Karpas-422 (cell line): ENCODE measurements at regions not wholly inside any gene's neighbourhood (a gene's known extent, or its start where the extent isn't known, plus 50 kb on each side); places are given as distances from the start of the nearest gene placed in this dataset.

Experiments
- DNase-seq: peaks from one replicate; pipeline ENCODE4 v3.0.0-alpha.2; 2015
- H2AFZ ChIP-seq: fragments of 200-600 bp; sonication (generic); 2 replicates; pipeline ENCODE4 v1.6.1; 2014; ENCODE audit warnings: antibody characterized with exemption, low read length, mixed read lengths
- H3K27ac ChIP-seq: fragments of 200-600 bp; sonication (generic); 2 replicates; pipeline ENCODE4 v1.5.1; 2014; ENCODE audit warnings: mild to moderate bottlenecking, low read length, moderate library complexity
- H3K27me3 ChIP-seq: fragments of 200-600 bp; sonication (generic); 2 replicates; pipeline ENCODE4 v1.6.1; 2014; ENCODE audit warnings: low read length, mixed read lengths
- H3K36me3 ChIP-seq: fragments of 200-600 bp; sonication (generic); 2 replicates; pipeline ENCODE4 v1.6.1; 2014; ENCODE audit warnings: low read length, mixed read lengths; ENCODE audit not compliant: insufficient read depth
- H3K4me1 ChIP-seq: fragments of 200-600 bp; sonication (generic); 2 replicates; pipeline ENCODE4 v1.6.1; 2014; ENCODE audit warnings: mild to moderate bottlenecking, low read length, mixed read lengths
- H3K4me2 ChIP-seq: fragments of 200-600 bp; sonication (generic); 2 replicates; pipeline ENCODE4 v1.6.1; 2014; ENCODE audit warnings: low read length, low read depth, mild to moderate bottlenecking; ENCODE audit not compliant: poor library complexity, severe bottlenecking
- H3K4me3 ChIP-seq: fragments of 200-600 bp; sonication (generic); 2 replicates; pipeline ENCODE4 v1.5.1; 2014; ENCODE audit warnings: mild to moderate bottlenecking, antibody characterized with exemption, low read length, mixed read lengths
- H3K79me2 ChIP-seq: fragments of 200-600 bp; sonication (generic); 2 replicates; pipeline ENCODE4 v1.6.1; 2014; ENCODE audit warnings: mild to moderate bottlenecking, low read length, mixed read lengths
- H3K9ac ChIP-seq: fragments of 200-600 bp; sonication (generic); 2 replicates; pipeline ENCODE4 v1.6.0; 2014; ENCODE audit warnings: low read length
- H3K9me2 ChIP-seq: fragments of 200-600 bp; sonication (generic), shearing (Covaris generic); replicated peaks from 2 replicates; pipeline ENCODE4 v1.6.0; 2014; ENCODE audit warnings: mild to moderate bottlenecking, low read length, moderate library complexity; ENCODE audit not compliant: insufficient read depth
- H3K9me3 ChIP-seq: fragments of 300-700, 200-600 bp; sonication (generic); 2 replicates; pipeline ENCODE4 v1.6.1; 2014; ENCODE audit warnings: low read length, mixed read lengths
- H4K20me1 ChIP-seq: fragments of 200-600 bp; sonication (generic); 2 replicates; pipeline ENCODE4 v1.6.1; 2014; ENCODE audit warnings: mild to moderate bottlenecking, antibody characterized with exemption, low read length, low read depth; ENCODE audit not compliant: insufficient read depth

DNA sequence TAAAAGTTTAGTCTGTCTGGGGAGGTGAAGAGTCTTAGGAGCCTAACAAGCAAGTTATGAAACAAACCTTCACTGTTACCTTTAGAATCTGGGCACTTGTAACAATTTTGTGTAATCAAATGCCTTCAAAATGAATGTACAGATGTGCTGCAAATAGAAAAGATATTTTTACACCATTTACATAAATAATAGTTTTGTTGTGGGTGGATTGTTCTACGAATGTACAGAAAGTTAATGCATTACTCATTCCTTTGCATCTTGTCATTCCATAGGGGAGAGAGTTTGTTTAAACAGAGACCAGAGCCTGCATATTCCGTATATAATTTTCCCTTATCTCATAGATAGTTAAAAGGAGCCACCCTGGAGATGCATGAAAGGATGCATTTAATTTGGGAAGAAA lies 576.9 kb upstream of the SGCD start:
- Histone ChIP-seq H3K9me3 (no peaks in the 10 kb centered on the region), H3K9me2 (no peaks in the 10 kb centered on the region), H3K79me2 (no peaks in the 10 kb centered on the region), H3K27ac (no peak overlapping the region), H3K4me2 (no peak overlapping the region), H3K9ac (no peak overlapping the region), H3K4me3 (no peak overlapping the region), H3K27me3 (no peaks in the 10 kb centered on the region), H3K4me1 (no peaks in the 10 kb centered on the region), H4K20me1 (no peaks in the 10 kb centered on the region), H2AFZ (no peak overlapping the region), H3K36me3 (no peaks in the 10 kb centered on the region)
- no peak for DNase-seq

DNA sequence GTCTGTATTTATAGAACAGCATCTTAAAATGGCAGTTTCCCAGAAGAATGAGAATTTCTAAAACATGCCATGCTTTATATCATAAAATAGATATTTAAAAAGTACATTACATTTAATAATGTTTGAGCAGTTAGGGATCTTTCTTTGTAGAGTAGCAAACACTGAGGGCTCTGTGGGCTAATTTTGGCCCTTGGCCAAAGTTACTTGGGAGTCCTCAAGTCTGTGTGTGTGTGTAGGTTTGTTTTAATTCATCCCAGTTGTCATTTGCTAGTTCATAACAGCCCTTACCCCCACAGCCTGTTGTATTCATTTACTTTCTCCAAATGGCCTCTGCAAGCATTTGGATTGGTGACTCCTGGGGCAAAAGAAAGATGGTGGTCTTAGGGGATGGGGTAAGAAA lies 576.4 kb upstream of the SGCD start:
- H3K9me2 ChIP-seq, result no peaks in the 10 kb centered on the region
- no peaks in the 10 kb centered on the region for H4K20me1 ChIP-seq
- no peaks in the 10 kb centered on the region for H3K36me3 ChIP-seq
- no peak overlapping the region for H3K4me2 ChIP-seq
- no peaks in the 10 kb centered on the region for H3K27me3 ChIP-seq
- no peak for DNase-seq
- no peaks in the 10 kb centered on the region for H3K9me3 ChIP-seq
- no peaks in the 10 kb centered on the region for H3K79me2 ChIP-seq
- H3K4me3 ChIP-seq, result no peak overlapping the region
- H3K9ac ChIP-seq, result no peak overlapping the region
- H3K4me1 ChIP-seq, result no peaks in the 10 kb centered on the region
- no peak overlapping the region for H2AFZ ChIP-seq
- no peak overlapping the region for H3K27ac ChIP-seq

DNA sequence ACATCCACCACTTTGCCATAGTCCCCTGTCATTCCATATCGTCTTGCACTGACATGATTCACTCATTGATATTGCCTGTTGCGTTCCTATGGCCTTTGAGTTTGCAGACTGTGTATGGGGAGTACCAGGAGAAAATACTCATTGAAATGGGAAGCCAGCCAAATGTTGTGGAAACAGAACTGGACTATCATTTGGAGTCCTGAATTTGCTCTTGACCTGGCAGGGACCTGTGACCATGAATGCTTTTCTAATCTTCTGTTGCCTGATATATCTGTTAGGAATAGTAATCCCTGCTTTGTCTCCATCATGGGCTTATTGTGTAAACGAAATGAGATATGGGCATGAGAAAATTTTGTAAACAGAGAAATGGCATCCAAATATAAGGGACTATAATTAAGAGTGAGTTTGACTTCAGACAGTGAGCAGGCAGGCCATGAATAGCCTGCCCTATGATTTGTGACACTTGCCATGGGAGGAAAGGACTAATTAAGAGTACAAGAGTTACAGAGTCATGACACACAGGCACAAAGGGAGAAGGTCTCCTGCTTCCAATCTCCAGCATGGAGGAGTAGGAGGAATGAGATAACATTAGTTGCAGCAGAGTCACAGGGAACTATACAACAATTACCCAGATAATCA lies 572.9 kb upstream of the SGCD start:
- Histone ChIP-seq H3K9ac (no peak overlapping the region), H3K27me3 (no peaks in the 10 kb centered on the region), H3K36me3 (no peaks in the 10 kb centered on the region), H3K79me2 (no peaks in the 10 kb centered on the region), H3K27ac (no peak overlapping the region), H3K9me3 (no peaks in the 10 kb centered on the region), H3K9me2 (no peaks in the 10 kb centered on the region), H3K4me1 (no peaks in the 10 kb centered on the region), H3K4me2 (no peak overlapping the region), H4K20me1 (no peaks in the 10 kb centered on the region), H2AFZ (no peak overlapping the region), H3K4me3 (no peak overlapping the region)
- DNase-seq, result no peak

DNA sequence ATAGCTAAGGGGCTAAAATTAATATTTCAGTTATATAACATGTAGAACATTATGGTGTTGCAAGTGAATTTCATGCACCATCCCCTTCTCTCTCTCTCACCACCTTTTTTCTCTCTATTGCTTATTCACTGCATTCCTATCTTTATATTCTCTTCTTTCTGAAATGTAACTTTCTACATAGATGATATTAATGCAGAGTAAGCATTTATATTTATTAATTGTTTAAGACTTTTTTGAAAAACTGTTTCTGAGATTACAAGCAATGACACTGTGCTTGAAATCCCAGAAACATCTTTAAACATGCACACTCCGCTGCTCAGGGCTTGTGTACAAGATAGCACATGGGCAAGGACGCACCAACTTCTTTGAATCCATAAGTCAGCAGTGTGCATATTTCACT lies 567.7 kb upstream of the SGCD start:
- Histone ChIP-seq H3K79me2 (no peaks in the 10 kb centered on the region), H3K4me1 (no peaks in the 10 kb centered on the region), H3K4me2 (no peak overlapping the region), H3K27ac (no peak overlapping the region), H3K9me2 (no peaks in the 10 kb centered on the region), H3K27me3 (no peaks in the 10 kb centered on the region), H3K4me3 (no peak overlapping the region), H3K36me3 (no peaks in the 10 kb centered on the region), H3K9me3 (peaks cover 6% of the 10 kb centered on the region; the same call in 1 of the 2 replicates), H3K9ac (no peak overlapping the region), H2AFZ (no peak overlapping the region), H4K20me1 (no peaks in the 10 kb centered on the region)
- DNase-seq, result no peak

DNA sequence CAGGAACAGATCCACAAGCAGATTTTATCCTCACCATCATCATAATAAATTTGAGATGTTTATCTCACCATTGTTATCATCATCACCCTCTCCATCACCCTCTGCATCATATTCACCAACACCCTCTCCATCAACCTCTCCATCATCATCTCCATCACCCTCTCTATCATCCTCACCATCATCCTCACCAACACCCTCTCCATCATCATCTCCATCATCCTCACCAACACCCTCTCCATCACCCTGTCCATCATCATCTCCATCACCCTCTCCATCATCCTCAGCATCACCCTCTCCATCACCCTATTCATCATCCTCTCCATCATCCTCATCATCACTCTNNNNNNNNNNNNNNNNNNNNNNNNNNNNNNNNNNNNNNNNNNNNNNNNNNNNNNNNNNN lies 567.0 kb upstream of the SGCD start:
- Histone ChIP-seq H4K20me1 (no peaks in the 10 kb centered on the region), H2AFZ (no peak overlapping the region), H3K4me2 (no peak overlapping the region), H3K36me3 (no peaks in the 10 kb centered on the region), H3K9ac (no peak overlapping the region), H3K4me1 (no peaks in the 10 kb centered on the region), H3K79me2 (no peaks in the 10 kb centered on the region), H3K4me3 (no peak overlapping the region), H3K9me2 (no peaks in the 10 kb centered on the region), H3K9me3 (peaks cover 6% of the 10 kb centered on the region; the same call in 1 of the 2 replicates), H3K27me3 (no peaks in the 10 kb centered on the region), H3K27ac (no peak overlapping the region)
- DNase-seq, result no peak

DNA sequence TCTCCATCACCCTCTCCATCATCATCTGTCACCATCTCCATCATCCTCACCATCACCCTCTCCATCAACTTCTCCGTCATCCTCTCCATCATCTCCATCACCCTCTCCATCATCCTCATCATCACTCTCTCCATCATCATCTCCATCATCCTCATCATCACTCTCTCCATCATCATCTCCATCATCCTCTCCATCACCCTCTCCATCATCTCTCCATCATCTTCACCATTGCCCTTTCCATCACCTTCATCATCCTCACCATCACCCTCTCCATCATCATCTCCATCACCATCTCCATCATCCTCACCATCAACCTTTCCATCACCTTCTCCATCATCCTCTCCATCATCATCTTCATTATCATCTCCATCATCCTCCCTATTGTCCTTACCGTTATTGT lies 565.5 kb upstream of the SGCD start:
- DNase-seq, result no peak
- Histone ChIP-seq H2AFZ (no peak overlapping the region), H3K4me1 (no peaks in the 10 kb centered on the region), H3K27ac (no peak overlapping the region), H3K4me3 (no peak overlapping the region), H3K9me2 (no peaks in the 10 kb centered on the region), H3K36me3 (no peaks in the 10 kb centered on the region), H3K4me2 (no peak overlapping the region), H3K27me3 (no peaks in the 10 kb centered on the region), H3K79me2 (no peaks in the 10 kb centered on the region), H4K20me1 (no peaks in the 10 kb centered on the region), H3K9me3 (peaks cover 6% of the 10 kb centered on the region; the same call in 1 of the 2 replicates), H3K9ac (no peak overlapping the region)

DNA sequence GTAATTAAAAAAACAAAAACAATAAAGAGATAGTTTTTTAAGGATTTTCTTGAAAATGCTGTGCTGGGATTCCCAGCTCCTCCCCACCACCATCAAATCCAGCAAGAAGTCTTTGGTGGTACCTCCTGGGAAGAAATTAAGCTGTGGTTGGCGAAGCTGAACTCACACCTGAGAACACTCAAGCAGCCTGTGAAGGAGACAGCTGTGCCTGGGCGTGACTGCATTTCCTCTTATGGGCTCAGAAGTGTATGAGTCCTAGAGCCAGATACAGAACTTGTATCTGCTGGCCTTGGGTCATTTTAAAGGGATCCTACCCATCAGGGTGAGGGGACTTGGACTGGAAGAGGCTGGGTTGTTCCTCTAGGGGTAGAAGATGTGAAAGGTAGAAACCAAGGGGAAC lies 561.2 kb upstream of the SGCD start:
- H4K20me1 ChIP-seq, result no peaks in the 10 kb centered on the region
- no peaks in the 10 kb centered on the region for H3K36me3 ChIP-seq
- H3K9me3 ChIP-seq, result peaks cover 6% of the 10 kb centered on the region; the same call in 1 of the 2 replicates
- no peaks in the 10 kb centered on the region for H3K27me3 ChIP-seq
- no peak overlapping the region for H3K4me3 ChIP-seq
- no peaks in the 10 kb centered on the region for H3K79me2 ChIP-seq
- no peak for DNase-seq
- H2AFZ ChIP-seq, result no peak overlapping the region
- no peaks in the 10 kb centered on the region for H3K9me2 ChIP-seq
- H3K27ac ChIP-seq, result no peak overlapping the region
- H3K4me1 ChIP-seq, result no peaks in the 10 kb centered on the region
- H3K4me2 ChIP-seq, result no peak overlapping the region
- no peak overlapping the region for H3K9ac ChIP-seq

DNA sequence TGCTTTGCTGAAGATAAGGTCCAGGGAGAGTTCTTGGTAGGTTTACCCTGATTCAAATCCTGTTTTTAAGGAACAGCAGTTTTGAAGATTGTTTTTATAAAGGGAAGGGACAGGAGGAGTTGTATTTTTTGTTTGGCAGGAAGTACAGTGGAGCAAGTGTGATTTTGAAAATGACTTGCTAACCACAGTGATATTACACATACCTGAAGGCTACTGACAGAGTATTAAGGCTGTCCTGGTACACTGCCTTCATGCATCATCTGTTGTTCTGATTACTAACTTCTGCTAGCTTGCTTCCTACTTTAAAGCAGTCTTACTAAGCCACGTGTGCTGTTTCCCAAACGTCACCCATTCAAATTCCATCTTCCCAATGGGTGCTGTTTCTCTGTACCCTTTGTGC lies 559.5 kb upstream of the SGCD start:
- Histone ChIP-seq H3K27me3 (no peaks in the 10 kb centered on the region), H3K9ac (no peak overlapping the region), H4K20me1 (no peaks in the 10 kb centered on the region), H3K4me2 (no peak overlapping the region), H3K4me1 (no peaks in the 10 kb centered on the region), H3K9me3 (no peaks in the 10 kb centered on the region), H2AFZ (no peak overlapping the region), H3K27ac (no peak overlapping the region), H3K36me3 (no peaks in the 10 kb centered on the region), H3K4me3 (no peak overlapping the region), H3K79me2 (no peaks in the 10 kb centered on the region), H3K9me2 (no peaks in the 10 kb centered on the region)
- DNase-seq, result no peak

DNA sequence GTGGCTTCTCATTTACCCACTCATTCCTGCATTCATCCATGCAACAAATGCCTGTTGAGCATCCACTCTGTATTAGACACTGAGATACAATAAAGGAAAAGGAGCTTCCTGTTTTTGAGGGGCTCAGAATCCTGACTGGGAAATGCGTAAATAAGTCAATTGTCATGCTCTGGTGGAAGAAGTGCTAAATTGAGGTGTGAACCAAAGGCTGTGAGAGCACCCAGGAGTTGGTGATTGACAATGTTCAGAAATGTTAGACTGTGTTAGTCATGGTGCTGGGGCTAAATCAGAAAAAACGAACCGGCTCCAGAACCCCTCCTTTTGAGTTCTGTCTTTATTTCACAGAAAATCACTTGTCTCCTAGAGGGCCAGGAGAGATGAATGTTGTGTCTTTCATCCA lies 558.6 kb upstream of the SGCD start:
- Histone ChIP-seq H3K4me1 (no peaks in the 10 kb centered on the region), H3K9ac (no peak overlapping the region), H3K4me3 (no peak overlapping the region), H3K4me2 (no peak overlapping the region), H3K36me3 (no peaks in the 10 kb centered on the region), H4K20me1 (no peaks in the 10 kb centered on the region), H3K27me3 (no peaks in the 10 kb centered on the region), H2AFZ (no peak overlapping the region), H3K9me2 (no peaks in the 10 kb centered on the region), H3K79me2 (no peaks in the 10 kb centered on the region), H3K9me3 (no peaks in the 10 kb centered on the region), H3K27ac (no peak overlapping the region)
- no peak for DNase-seq
